Caco-2 (cell line): ENCODE measurements at regions not wholly inside any gene's neighbourhood (a gene's known extent, or its start where the extent isn't known, plus 50 kb on each side); places are given as distances from the start of the nearest gene placed in this dataset.

ENCODE experiments used
- BruUV-seq: library from RNA; stranded (reverse); fragments of 400-500 nt; replicated peaks from 2 replicates; lab custom pipeline; 2021; lab: Mats Ljungman, UMichigan
- CTCF ChIA-PET: fragments of 300-600 bp; sonication (Branson Sonifier 250); formaldehyde crosslinking; loops from one replicate; lab custom pipeline; 2022; ENCODE audit warnings: antibody characterized with exemption; lab: Charles Lee
- POLR2A ChIA-PET: fragments of 300-600 bp; sonication (Branson Sonifier 250); formaldehyde crosslinking; loops from one replicate; lab custom pipeline; 2022; ENCODE audit warnings: antibody characterized with exemption; lab: Charles Lee
- DNase-seq, 2 experiments: peaks; one replicate each; pipeline versions ENCODE4 v3.0.0 to v3.0.0-alpha.2; 2020 to 2022
- H3K27me3 ChIP-seq: replicated peaks from 2 replicates; pipeline ENCODE4 v1.6.0; 2011; ENCODE audit warnings: low read length; ENCODE audit not compliant: control insufficient read depth, insufficient read depth
- H3K36me3 ChIP-seq: 2 replicates; pipeline ENCODE4 v1.5.1; 2011; ENCODE audit warnings: low read length; ENCODE audit not compliant: control insufficient read depth, insufficient read depth
- H3K4me1 ChIP-seq: fragments of 250-450 bp; sonication (Bioruptor Pico); 2 replicates; pipeline ENCODE4 v1.5.1; 2020; ENCODE audit warnings: mild to moderate bottlenecking
- H3K4me3 ChIP-seq: 2 replicates; pipeline ENCODE4 v1.5.1; 2011; ENCODE audit warnings: low read depth, mild to moderate bottlenecking, control low read depth, low read length
- H3K9me3 ChIP-seq: fragments of 250-450 bp; sonication (Bioruptor Pico); 2 replicates; pipeline ENCODE4 v1.5.1; 2020; ENCODE audit warnings: mild to moderate bottlenecking, moderate library complexity
- H3K27ac Mint-ChIP-seq: one replicate; pipeline ENCODE4 v1.8.0; 2022; ENCODE audit warnings: mixed read lengths; ENCODE audit not compliant: unreplicated experiment
- H3K27me3 Mint-ChIP-seq: one replicate; pipeline ENCODE4 v1.8.0; 2022; ENCODE audit warnings: mixed read lengths; ENCODE audit not compliant: insufficient read depth, unreplicated experiment
- H3K36me3 Mint-ChIP-seq: one replicate; pipeline ENCODE4 v1.8.0; 2022; ENCODE audit warnings: mild to moderate bottlenecking, mixed read lengths; ENCODE audit not compliant: insufficient read depth, unreplicated experiment
- H3K4me1 Mint-ChIP-seq: one replicate; pipeline ENCODE4 v1.8.0; 2022; ENCODE audit warnings: low read depth, mixed read lengths; ENCODE audit not compliant: unreplicated experiment
- H3K4me3 Mint-ChIP-seq: one replicate; pipeline ENCODE4 v1.8.0; 2022; ENCODE audit warnings: mild to moderate bottlenecking, moderate library complexity, mixed read lengths; ENCODE audit not compliant: unreplicated experiment
- H3K9me3 Mint-ChIP-seq: one replicate; pipeline ENCODE4 v1.8.0; 2022; ENCODE audit warnings: mixed read lengths; ENCODE audit not compliant: unreplicated experiment
- intact Hi-C: fragments of 100-400 bp; cut with micrococcal nuclease; formaldehyde crosslinking; loops from one replicate; pipeline ENCODE4 v1.10.0; 2022; ENCODE audit not compliant: unreplicated experiment
- TF ChIP-seq, protein P1 (sequence below), 2 experiments: fragments of 200-600 bp in 1 of 2; IDR thresholded peaks; 1 replicate in 1 of 2; 2 replicates in 1 of 2; pipeline versions ENCODE4 v1.5.1 to v1.8.0; 2011 to 2022; ENCODE audit warnings: antibody characterized with exemption in 1 of 2, control low read depth in 1 of 2, inconsistent platforms in 1 of 2, low read depth in 1 of 2, low read length in 1 of 2, mild to moderate bottlenecking in 1 of 2, moderate library complexity in 1 of 2; ENCODE audit not compliant: insufficient read depth in 1 of 2, severe bottlenecking in 1 of 2, unreplicated experiment in 1 of 2

DNA sequence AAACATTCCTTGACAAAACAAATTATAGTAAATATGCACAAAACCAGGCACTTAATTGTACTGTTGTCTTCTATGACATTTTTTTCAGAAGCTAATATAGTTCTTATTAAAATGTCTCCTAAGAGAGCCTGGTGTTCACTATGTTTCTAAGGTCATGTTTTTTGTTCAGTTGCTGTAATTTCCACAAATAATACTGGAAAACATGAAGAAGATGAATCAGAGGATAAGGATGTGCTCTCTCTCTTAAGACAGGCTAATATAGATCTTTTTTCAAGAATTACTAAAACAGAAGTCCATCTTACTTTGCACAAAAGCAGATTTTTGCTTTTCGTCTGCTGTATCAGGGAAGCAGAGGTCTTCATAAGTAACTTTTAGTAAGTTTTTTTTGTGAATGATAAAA, 823.0 kb upstream of the NECTIN3 start:
- H3K27me3 ChIP-seq, result no peaks in the 10 kb centered on the region
- H3K9me3 ChIP-seq, result no peaks in the 10 kb centered on the region
- no peaks in the 10 kb centered on the region for H3K36me3 Mint-ChIP-seq
- H3K4me1 Mint-ChIP-seq, result no peaks in the 10 kb centered on the region
- H3K36me3 ChIP-seq, result no peaks in the 10 kb centered on the region
- intact Hi-C loops, result no loop called here
- no peaks in the 10 kb centered on the region for H3K4me1 ChIP-seq
- DNase-seq, result no peak
- no TSS peak for BruUV-seq
- POLR2A ChIA-PET, result no interaction called here
- TF ChIP-seq, protein P1, sequence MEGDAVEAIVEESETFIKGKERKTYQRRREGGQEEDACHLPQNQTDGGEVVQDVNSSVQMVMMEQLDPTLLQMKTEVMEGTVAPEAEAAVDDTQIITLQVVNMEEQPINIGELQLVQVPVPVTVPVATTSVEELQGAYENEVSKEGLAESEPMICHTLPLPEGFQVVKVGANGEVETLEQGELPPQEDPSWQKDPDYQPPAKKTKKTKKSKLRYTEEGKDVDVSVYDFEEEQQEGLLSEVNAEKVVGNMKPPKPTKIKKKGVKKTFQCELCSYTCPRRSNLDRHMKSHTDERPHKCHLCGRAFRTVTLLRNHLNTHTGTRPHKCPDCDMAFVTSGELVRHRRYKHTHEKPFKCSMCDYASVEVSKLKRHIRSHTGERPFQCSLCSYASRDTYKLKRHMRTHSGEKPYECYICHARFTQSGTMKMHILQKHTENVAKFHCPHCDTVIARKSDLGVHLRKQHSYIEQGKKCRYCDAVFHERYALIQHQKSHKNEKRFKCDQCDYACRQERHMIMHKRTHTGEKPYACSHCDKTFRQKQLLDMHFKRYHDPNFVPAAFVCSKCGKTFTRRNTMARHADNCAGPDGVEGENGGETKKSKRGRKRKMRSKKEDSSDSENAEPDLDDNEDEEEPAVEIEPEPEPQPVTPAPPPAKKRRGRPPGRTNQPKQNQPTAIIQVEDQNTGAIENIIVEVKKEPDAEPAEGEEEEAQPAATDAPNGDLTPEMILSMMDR (IDR thresholded peaks at IDR 0.05; ENCODE audit: insufficient read depth in 1 of 2, low read depth in 1 of 2, low read length in 1 of 2, severe bottlenecking in 1 of 2, unreplicated experiment in 1 of 2), result no peak
- CTCF ChIA-PET, result no interaction called here
- no peaks in the 10 kb centered on the region for H3K27me3 Mint-ChIP-seq
- H3K9me3 Mint-ChIP-seq, result no peaks in the 10 kb centered on the region
- H3K27ac Mint-ChIP-seq, result no peak overlapping the region
- H3K4me3 ChIP-seq, result no peak overlapping the region
- no peak overlapping the region for H3K4me3 Mint-ChIP-seq

DNA sequence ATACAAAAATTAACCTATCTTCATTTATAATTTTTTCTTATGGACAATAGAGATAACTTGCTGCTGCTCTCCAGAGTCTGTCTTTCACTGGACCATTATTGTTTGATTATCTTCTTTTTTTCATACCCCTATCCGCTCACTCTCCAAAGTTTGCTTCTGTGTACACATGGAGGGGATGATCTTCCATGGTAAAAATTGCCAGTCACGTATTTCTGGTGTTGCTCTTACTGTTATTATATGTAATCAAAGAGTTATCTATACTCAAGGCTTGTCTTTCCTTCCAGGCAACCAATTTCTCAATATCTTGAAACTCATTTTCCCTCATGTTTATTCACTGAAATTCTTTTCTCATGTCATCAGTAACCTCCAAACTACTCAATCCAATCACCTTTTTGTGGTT, 817.8 kb upstream of the NECTIN3 start:
- Histone ChIP-seq H3K36me3 (no peaks in the 10 kb centered on the region), H3K4me3 (no peak overlapping the region), H3K27me3 (no peaks in the 10 kb centered on the region), H3K9me3 (no peaks in the 10 kb centered on the region), H3K4me1 (no peaks in the 10 kb centered on the region)
- BruUV-seq, result no TSS peak
- no peaks in the 10 kb centered on the region for H3K27me3 Mint-ChIP-seq
- no peak for DNase-seq
- ChIA-PET POLR2A (no interaction called here), CTCF (no interaction called here)
- H3K27ac Mint-ChIP-seq, result no peak overlapping the region
- TF ChIP-seq, protein P1 (IDR thresholded peaks at IDR 0.05; ENCODE audit: insufficient read depth in 1 of 2, low read depth in 1 of 2, low read length in 1 of 2, severe bottlenecking in 1 of 2, unreplicated experiment in 1 of 2), result no peak
- H3K4me3 Mint-ChIP-seq, result no peak overlapping the region
- intact Hi-C loops, result no loop called here
- peaks cover 9% of the 10 kb centered on the region for H3K9me3 Mint-ChIP-seq
- no peaks in the 10 kb centered on the region for H3K36me3 Mint-ChIP-seq
- H3K4me1 Mint-ChIP-seq, result no peaks in the 10 kb centered on the region

DNA sequence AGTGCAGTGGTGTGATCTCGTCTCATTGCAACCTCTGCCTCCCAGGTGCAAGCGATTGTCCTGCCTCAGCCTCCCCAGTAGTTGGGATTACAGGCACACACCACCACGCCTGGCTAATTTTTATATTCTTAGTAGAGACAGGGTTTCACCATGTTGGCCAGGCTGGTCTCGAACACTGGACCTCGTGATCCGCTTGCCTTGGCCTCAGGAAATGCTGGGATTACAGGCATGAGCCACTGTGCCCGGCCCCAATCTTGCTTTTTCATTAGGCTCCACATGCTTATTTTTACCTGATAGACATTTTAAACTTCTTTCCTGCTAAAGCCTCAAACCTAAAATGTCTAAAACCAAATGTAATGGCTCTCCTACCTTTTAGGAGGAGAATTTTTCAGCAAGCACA, 817.0 kb upstream of the NECTIN3 start:
- Mint-ChIP-seq H3K27me3 (no peaks in the 10 kb centered on the region), H3K36me3 (no peaks in the 10 kb centered on the region), H3K9me3 (peaks cover 9% of the 10 kb centered on the region), H3K4me3 (no peak overlapping the region), H3K27ac (no peak overlapping the region), H3K4me1 (no peaks in the 10 kb centered on the region)
- Histone ChIP-seq H3K36me3 (no peaks in the 10 kb centered on the region), H3K9me3 (no peaks in the 10 kb centered on the region), H3K4me1 (no peaks in the 10 kb centered on the region), H3K4me3 (no peak overlapping the region), H3K27me3 (no peaks in the 10 kb centered on the region)
- intact Hi-C loops, result no loop called here
- CTCF ChIA-PET, result no interaction called here
- POLR2A ChIA-PET, result no interaction called here
- DNase-seq, result no peak
- TF ChIP-seq, protein P1 (IDR thresholded peaks at IDR 0.05; ENCODE audit: insufficient read depth in 1 of 2, low read depth in 1 of 2, low read length in 1 of 2, severe bottlenecking in 1 of 2, unreplicated experiment in 1 of 2), result no peak
- no TSS peak for BruUV-seq
